Coronary artery (tissue), 2 donors: ENCODE measurements at regions not wholly inside any gene's neighbourhood (a gene's known extent, or its start where the extent isn't known, plus 50 kb on each side); places are given as distances from the start of the nearest gene placed in this dataset.

Source experiments
- DNase-seq: peaks from one replicate; pipeline ENCODE4 v3.0.0-alpha.2; 2017; ENCODE audit warnings: low spot score
- H3K27ac ChIP-seq, 2 donors: fragments of 200-600 bp; sonication (generic); one replicate each; pipeline ENCODE4 v1.5.1; 2016 to 2019
- H3K4me3 ChIP-seq: fragments of 200-600 bp; sonication (generic); 2 replicates; pipeline ENCODE4 v1.5.1; 2016; ENCODE audit warnings: mild to moderate bottlenecking, moderate library complexity
- CTCF ChIP-seq: fragments of 200-600 bp; sonication (generic); IDR thresholded peaks from one replicate; pipeline ENCODE4 v1.5.1; 2019; ENCODE audit warnings: antibody characterized with exemption

- H3K27ac ChIP-seq: no peak overlapping the region
- TF ChIP-seq CTCF: no peak
- H3K4me3 ChIP-seq: no peak overlapping the region
- DNase-seq: no peak
These were observed 98.2 kb upstream of the NR2F2 start for GRCh38 chr15:96232335-96232734.

GRCh38 chr15:96234109-96234892 lies 96.2 kb upstream of the NR2F2 start:
- no peak for TF ChIP-seq CTCF
- Histone ChIP-seq H3K27ac (no peak overlapping the region), H3K4me3 (no peak overlapping the region)
- no peak for DNase-seq

DNA sequence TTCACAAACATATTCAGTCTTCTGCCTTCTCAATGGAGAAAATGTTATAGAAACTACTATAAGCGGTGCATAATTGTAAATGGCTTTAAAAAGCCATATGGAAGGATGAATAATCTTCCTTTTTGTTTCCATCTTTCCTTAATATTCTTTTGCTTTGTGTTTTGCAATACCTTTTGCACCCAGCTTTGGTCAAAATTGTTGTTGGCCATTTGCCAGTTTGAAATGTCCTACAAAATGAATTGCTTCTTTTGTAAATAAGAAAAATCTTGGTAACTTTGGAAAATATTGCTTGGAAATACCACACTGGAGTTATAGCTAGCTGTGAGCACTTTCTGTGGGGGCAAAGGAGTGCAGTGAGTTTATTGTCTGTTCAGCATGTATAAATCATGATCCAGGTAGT lies 93.5 kb upstream of the NR2F2 start:
- no peak for DNase-seq
- no peak overlapping the region for H3K4me3 ChIP-seq
- TF ChIP-seq CTCF: no peak
- H3K27ac ChIP-seq: no peak overlapping the region

GRCh38 chr15:96242761-96243160 lies 87.7 kb upstream of the NR2F2 start:
- TF ChIP-seq CTCF: no peak
- H3K4me3 ChIP-seq: no peak overlapping the region
- no peak overlapping the region for H3K27ac ChIP-seq
- no peak for DNase-seq

DNA sequence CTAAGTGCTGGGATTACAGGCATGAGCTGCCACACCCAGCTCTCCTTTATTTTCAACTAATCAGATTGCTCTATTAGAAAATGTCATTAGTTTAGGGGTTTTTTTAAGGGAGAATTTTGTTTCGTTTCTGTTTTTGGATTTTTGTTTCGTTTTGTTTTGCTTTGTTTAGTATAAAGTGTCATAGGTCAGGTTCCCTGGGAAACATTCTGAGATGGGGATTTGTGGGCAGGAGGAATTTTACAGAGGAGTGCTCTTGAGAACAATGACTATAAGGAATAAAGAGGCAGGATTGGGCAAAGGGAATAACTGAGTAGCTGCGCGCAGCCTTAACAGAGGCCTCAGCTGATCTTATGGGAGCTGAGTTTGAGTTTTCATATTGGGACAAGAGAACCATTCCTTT lies 86.8 kb upstream of the NR2F2 start:
- no peak overlapping the region for H3K27ac ChIP-seq
- no peak for TF ChIP-seq CTCF

DNA sequence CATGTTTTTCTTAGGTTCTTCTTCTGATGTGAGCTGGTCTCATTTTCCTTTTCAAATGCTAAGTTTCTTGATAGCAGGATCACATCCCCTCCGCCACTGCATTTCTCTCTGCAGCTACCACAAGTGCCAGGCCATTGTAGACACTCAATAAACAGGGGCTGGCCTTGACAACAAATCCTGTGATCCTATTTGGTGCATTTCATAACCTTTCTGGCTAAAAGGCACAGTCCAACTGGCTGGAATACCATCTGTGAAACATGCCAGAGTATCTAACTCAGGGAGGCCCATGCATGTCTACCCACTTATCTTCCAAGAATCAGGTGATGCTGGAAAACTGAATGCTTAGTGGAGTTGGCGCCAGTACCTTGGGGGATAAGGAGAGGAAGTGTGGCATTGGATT lies 85.2 kb upstream of the NR2F2 start:
- Histone ChIP-seq H3K4me3 (no peak overlapping the region), H3K27ac (no peak overlapping the region)
- TF ChIP-seq CTCF: no peak
- no peak for DNase-seq

More for the DNA sequence above, 86.8 kb upstream of the NR2F2 start:
- no peak overlapping the region for H3K4me3 ChIP-seq
- DNase-seq: no peak

- no peak overlapping the region for H3K27ac ChIP-seq
- TF ChIP-seq CTCF: no peak
- DNase-seq: no peak
- no peak overlapping the region for H3K4me3 ChIP-seq
These were observed 84.4 kb upstream of the NR2F2 start for GRCh38 chr15:96246057-96246456.
